ENCODE measurements at regions not wholly inside any gene's neighbourhood (a gene's known extent, or its start where the extent isn't known, plus 50 kb on each side); places are given as distances from the start of the nearest gene placed in this dataset.

DNA sequence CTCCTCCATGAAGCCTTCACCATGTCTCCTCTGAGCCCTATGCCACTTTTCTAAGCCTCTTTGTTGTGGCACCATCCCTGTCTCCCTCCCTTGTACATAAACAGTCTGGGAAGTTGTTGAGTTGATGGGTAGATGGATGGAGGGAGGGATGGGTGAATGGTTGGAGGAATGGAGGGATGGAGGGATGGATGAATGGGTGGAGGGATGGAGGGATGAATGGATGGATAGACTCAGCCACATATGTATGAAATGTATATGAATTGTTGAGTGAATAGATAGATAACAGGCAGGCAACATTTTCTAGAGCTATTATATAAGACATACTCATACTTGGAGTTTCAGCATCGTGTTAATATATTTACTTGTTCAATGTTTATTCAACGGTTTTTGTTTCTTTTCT, 58.3 kb upstream of the HES1 start:
- DNase-seq: no peak
- no peak for TF ChIP-seq POLR2A (IDR thresholded peaks at IDR 0.05)
- TF ChIP-seq, protein P1, sequence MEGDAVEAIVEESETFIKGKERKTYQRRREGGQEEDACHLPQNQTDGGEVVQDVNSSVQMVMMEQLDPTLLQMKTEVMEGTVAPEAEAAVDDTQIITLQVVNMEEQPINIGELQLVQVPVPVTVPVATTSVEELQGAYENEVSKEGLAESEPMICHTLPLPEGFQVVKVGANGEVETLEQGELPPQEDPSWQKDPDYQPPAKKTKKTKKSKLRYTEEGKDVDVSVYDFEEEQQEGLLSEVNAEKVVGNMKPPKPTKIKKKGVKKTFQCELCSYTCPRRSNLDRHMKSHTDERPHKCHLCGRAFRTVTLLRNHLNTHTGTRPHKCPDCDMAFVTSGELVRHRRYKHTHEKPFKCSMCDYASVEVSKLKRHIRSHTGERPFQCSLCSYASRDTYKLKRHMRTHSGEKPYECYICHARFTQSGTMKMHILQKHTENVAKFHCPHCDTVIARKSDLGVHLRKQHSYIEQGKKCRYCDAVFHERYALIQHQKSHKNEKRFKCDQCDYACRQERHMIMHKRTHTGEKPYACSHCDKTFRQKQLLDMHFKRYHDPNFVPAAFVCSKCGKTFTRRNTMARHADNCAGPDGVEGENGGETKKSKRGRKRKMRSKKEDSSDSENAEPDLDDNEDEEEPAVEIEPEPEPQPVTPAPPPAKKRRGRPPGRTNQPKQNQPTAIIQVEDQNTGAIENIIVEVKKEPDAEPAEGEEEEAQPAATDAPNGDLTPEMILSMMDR (IDR thresholded peaks at IDR 0.05): no peak
- Histone ChIP-seq H3K27me3 (peaks cover 0 to 5% (median 0%) of the 10 kb centered on the region in 4 donors), H3K27ac (no peak overlapping the region), H3K36me3 (no peaks in the 10 kb centered on the region), H3K4me1 (peaks cover 0 to 13% (median 0%) of the 10 kb centered on the region in 3 donors), H3K4me3 (no peak overlapping the region), H3K9me3 (no peaks in the 10 kb centered on the region)
- intact Hi-C loops (cut with DNase I): no loop called here
- WGBS, 2 donors: 65 to 70% methylated on average over 2 of the region's 2 CpGs

DNA sequence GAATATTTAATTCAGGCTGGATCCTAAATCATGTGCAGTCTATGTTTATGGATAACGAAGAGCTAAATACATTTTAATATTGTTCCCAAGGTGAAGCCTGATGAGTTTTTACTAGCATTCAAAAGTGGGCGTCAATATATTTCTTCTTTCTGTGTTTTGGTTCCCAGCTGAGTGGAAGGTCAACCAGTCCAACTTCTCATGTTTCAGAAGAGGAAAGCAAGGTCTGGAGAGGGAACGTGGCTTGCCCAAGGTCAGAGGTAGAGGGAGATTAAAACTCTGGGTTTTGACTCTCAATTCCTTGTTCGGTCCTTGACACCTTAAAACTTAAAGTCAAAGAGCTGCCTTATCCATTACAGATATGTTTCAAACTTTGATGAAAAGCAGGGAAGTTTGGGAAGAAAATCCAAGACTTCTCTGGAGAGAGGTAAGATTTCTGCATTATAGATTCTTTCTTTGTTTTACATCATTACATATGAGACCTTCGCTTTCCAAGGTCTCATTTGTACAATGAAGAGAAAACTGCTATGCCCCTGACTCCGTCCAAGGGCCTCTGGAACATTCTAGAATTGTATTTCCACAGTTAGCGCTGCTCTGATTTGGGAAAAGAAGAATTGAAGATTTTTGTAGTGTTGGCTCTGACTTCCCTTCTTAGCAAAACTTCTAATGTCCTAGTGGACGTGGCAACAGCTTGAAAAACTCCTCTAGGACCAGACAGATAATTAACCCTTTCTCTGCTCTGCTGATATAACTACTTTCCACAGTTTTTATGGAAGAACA, 57.7 kb upstream of the HES1 start:
- no peak for DNase-seq
- WGBS, 2 donors: 76 to 77% methylated on average over 8 of the region's 8 CpGs
- no peak for TF ChIP-seq POLR2A (IDR thresholded peaks at IDR 0.05)
- TF ChIP-seq, protein P1 (IDR thresholded peaks at IDR 0.05): no peak
- Histone ChIP-seq H3K27ac (no peak overlapping the region), H3K4me1 (peaks cover 0 to 20% (median 0%) of the 10 kb centered on the region in 3 donors), H3K9me3 (no peaks in the 10 kb centered on the region), H3K27me3 (peaks cover 0 to 6% (median 0%) of the 10 kb centered on the region in 4 donors), H3K36me3 (no peaks in the 10 kb centered on the region), H3K4me3 (no peak overlapping the region)
- intact Hi-C loops (cut with DNase I): no loop called here

DNA sequence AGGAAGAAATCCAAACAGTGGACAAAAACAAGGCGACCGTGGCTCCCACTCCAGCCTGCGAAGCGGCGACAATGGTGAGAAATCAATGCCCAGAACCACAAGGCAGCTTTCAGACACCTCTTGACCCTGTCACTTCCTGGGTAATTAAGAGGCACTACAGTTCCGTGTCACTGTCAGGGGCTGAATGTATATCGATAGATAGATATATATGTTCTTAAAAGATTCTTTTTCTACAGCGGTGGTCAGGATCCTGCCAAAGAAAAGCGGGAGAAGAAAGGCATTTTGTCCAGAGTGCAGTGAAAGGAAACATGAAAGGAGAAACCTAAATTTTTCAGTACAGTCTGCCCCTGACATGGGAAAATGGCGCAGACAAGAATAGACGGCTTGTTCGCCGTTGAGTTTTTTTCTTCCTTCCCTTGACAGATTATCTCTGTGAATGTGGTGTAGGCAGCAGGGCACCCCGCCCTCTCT, 56.2 kb upstream of the HES1 start:
- no peak for DNase-seq
- Histone ChIP-seq H3K27ac (no peak overlapping the region), H3K36me3 (no peaks in the 10 kb centered on the region), H3K27me3 (peaks cover 0 to 10% (median 0%) of the 10 kb centered on the region in 4 donors), H3K4me3 (no peak overlapping the region), H3K4me1 (peaks cover 0 to 22% (median 0%) of the 10 kb centered on the region in 3 donors), H3K9me3 (no peaks in the 10 kb centered on the region)
- TF ChIP-seq POLR2A (IDR thresholded peaks at IDR 0.05): no peak
- TF ChIP-seq, protein P1 (IDR thresholded peaks at IDR 0.05): no peak
- intact Hi-C loops (cut with DNase I): no loop called here
- 86% methylated on average over 14 of the region's 14 CpGs for WGBS, 2 donors

DNA sequence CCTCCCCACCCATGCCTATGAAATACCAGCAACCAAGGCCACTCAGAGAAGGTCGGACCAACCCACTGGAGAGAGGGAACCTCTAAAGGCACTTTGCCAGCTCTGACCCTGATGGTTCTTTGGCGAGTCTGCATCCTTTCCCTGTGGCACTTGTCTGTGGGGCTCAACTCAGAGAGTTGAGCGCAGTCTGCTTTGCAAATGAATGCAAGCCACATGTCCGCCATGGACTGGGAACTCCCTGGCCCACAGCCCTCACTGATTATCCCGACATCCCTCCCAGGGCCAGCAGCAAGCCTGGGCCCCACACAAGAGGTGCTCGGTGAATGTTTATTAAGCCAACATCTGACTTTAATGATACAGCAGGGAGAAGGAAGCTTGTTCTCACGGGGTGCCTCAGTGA, 55.5 kb upstream of the HES1 start:
- Histone ChIP-seq H3K36me3 (no peaks in the 10 kb centered on the region), H3K27ac (no peak overlapping the region), H3K27me3 (peaks cover 0 to 10% (median 0%) of the 10 kb centered on the region in 4 donors), H3K4me1 (peaks cover 0 to 22% (median 0%) of the 10 kb centered on the region in 3 donors), H3K9me3 (no peaks in the 10 kb centered on the region), H3K4me3 (no peak overlapping the region)
- 20 to 38% methylated on average over 6 to 7 of the region's 7 CpGs for WGBS, 2 donors
- intact Hi-C loops (cut with DNase I): no loop called here
- no peak for TF ChIP-seq POLR2A (IDR thresholded peaks at IDR 0.05)
- TF ChIP-seq, protein P1 (IDR thresholded peaks at IDR 0.05): no peak
- DNase-seq: no peak

All from esophagus squamous epithelium (tissue), 5 donors.